Suprapubic skin (tissue), 4 donors: ENCODE measurements at regions not wholly inside any gene's neighbourhood (a gene's known extent, or its start where the extent isn't known, plus 50 kb on each side); places are given as distances from the start of the nearest gene placed in this dataset.

Source experiments
- DNase-seq, 2 donors: peaks; one replicate each; pipeline ENCODE4 v3.0.0-alpha.2; 2019; ENCODE audit warnings: low spot score in 2 of 2
- H3K27ac ChIP-seq: fragments of 200-600 bp; sonication (generic); one replicate; pipeline ENCODE4 v1.5.1; 2019
- H3K27me3 ChIP-seq: fragments of 200-600 bp; sonication (generic); one replicate; pipeline ENCODE4 v1.5.1; 2019
- H3K36me3 ChIP-seq: fragments of 200-600 bp; sonication (generic); one replicate; pipeline ENCODE4 v1.5.1; 2019
- H3K4me1 ChIP-seq: fragments of 200-600 bp; sonication (generic); one replicate; pipeline ENCODE4 v1.5.1; 2019
- H3K4me3 ChIP-seq: fragments of 200-600 bp; sonication (generic); one replicate; pipeline ENCODE4 v1.5.1; 2019; ENCODE audit warnings: mild to moderate bottlenecking
- H3K9me3 ChIP-seq: fragments of 200-600 bp; sonication (generic); one replicate; pipeline ENCODE4 v1.5.1; 2019
- EP300 ChIP-seq: sonication (generic); formaldehyde crosslinking; IDR thresholded peaks from one replicate; pipeline ENCODE4 v1.6.1; 2017; ENCODE audit warnings: antibody characterized with exemption
- POLR2A ChIP-seq, 2 donors: fragments of 450-650 bp; IDR thresholded peaks; one replicate each; pipeline ENCODE4 v1.6.1; 2017; ENCODE audit warnings: antibody characterized with exemption in 2 of 2, mild to moderate bottlenecking in 2 of 2, moderate library complexity in 2 of 2
- POLR2AphosphoS5 ChIP-seq, 3 donors: sonication (generic); formaldehyde crosslinking; IDR thresholded peaks; one replicate each; pipeline ENCODE4 v1.6.1; 2017; ENCODE audit warnings: antibody characterized with exemption in 3 of 3
- WGBS: methylation state at CpG from one replicate; pipeline ENCODE4 v1.1.5; 2018; 5-methylcytosine and 5-hydroxymethylcytosine counted together
- TF ChIP-seq, protein P1 (sequence below), 2 donors: fragments of 200-600 bp in 1 of 2; fragments of 450-650 bp in 1 of 2; sonication (generic) in 1 of 2; IDR thresholded peaks; one replicate each; pipeline ENCODE4 v1.5.1; 2016 to 2019; ENCODE audit warnings: antibody characterized with exemption in 2 of 2, mild to moderate bottlenecking in 1 of 2, moderate library complexity in 1 of 2

DNA sequence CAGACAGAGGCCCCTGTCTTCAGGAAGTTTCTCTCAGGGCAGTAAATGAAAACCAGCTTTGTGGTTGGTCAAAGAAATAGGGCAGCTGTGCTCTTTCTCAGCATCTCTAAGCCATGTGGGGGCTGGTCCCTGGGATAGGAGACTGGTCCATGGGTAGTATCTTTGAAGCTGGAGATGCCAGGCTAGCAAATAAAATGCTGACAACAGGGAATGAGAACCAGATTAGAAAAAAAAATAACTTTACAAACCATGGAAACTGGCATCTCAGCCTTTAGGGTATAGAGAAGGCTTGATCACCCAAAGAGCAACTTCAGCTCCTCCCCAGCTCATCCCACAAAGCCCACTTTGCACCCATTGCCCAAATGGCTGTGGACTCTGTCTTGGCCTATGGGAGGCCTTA lies 138.1 kb downstream of the TTC32 start:
- H3K4me1 ChIP-seq, result no peaks in the 10 kb centered on the region
- no peak overlapping the region for H3K4me3 ChIP-seq
- H3K9me3 ChIP-seq, result no peaks in the 10 kb centered on the region
- H3K36me3 ChIP-seq, result no peaks in the 10 kb centered on the region
- no peak for DNase-seq
- H3K27ac ChIP-seq, result no peak overlapping the region
- no peaks in the 10 kb centered on the region for H3K27me3 ChIP-seq
- no peak for TF ChIP-seq POLR2A (IDR thresholded peaks at IDR 0.05)
- TF ChIP-seq, protein P1, sequence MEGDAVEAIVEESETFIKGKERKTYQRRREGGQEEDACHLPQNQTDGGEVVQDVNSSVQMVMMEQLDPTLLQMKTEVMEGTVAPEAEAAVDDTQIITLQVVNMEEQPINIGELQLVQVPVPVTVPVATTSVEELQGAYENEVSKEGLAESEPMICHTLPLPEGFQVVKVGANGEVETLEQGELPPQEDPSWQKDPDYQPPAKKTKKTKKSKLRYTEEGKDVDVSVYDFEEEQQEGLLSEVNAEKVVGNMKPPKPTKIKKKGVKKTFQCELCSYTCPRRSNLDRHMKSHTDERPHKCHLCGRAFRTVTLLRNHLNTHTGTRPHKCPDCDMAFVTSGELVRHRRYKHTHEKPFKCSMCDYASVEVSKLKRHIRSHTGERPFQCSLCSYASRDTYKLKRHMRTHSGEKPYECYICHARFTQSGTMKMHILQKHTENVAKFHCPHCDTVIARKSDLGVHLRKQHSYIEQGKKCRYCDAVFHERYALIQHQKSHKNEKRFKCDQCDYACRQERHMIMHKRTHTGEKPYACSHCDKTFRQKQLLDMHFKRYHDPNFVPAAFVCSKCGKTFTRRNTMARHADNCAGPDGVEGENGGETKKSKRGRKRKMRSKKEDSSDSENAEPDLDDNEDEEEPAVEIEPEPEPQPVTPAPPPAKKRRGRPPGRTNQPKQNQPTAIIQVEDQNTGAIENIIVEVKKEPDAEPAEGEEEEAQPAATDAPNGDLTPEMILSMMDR (IDR thresholded peaks at IDR 0.05), result no peak
- TF ChIP-seq POLR2AphosphoS5 (IDR thresholded peaks at IDR 0.05), result no peak
- no peak for TF ChIP-seq EP300

DNA sequence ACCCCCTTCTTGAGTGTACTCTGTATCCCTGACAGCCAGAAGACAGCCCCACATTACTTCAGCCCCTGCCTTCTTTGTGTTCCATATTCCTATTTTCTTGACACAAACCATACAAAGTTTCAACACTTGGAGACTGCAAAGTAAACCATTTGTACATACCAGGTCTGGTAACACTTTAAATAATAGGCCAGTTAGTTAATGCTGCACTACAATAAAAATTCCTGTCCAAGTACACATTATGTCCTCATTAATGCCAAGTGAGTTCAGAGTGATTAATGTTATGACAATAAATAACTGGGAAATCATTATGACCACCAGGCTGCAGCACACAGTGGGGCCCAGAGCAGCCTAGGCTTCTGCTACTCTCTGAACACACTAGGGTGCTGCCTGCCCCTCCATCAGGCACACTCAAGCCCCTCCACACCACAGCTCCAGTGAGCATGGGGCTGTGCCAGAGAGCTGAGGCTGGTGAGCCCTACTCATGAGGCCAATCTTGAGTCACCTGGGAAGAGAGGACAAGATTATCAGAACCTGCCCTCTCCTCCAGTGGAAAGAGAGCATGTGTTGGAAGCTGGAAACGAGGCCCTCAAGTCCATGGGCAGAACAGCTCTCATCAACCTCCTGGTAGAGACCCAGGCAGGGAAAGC lies 138.7 kb downstream of the TTC32 start:
- Histone ChIP-seq H3K9me3 (no peaks in the 10 kb centered on the region), H3K4me1 (no peaks in the 10 kb centered on the region), H3K4me3 (no peak overlapping the region), H3K36me3 (no peaks in the 10 kb centered on the region), H3K27ac (no peak overlapping the region), H3K27me3 (no peaks in the 10 kb centered on the region)
- WGBS, result 100% methylated on average over 1 of the region's 1 CpG
- TF ChIP-seq, protein P1 (IDR thresholded peaks at IDR 0.05), result no peak
- TF ChIP-seq EP300 (no peak), POLR2A (IDR thresholded peaks at IDR 0.05) (no peak)
- DNase-seq, result no peak

- Histone ChIP-seq H3K27ac (no peak overlapping the region), H3K27me3 (no peaks in the 10 kb centered on the region), H3K4me3 (no peak overlapping the region), H3K4me1 (no peaks in the 10 kb centered on the region), H3K9me3 (no peaks in the 10 kb centered on the region), H3K36me3 (no peaks in the 10 kb centered on the region)
- no peak for DNase-seq
- 100% methylated on average over 1 of the region's 1 CpG for WGBS
- no peak for TF ChIP-seq POLR2AphosphoS5 (IDR thresholded peaks at IDR 0.05)
- no peak for TF ChIP-seq EP300
- TF ChIP-seq POLR2A (IDR thresholded peaks at IDR 0.05), result no peak
- TF ChIP-seq, protein P1 (IDR thresholded peaks at IDR 0.05), result no peak
Measured at GRCh38 chr2:19762142-19762541, 139.6 kb downstream of the TTC32 start.

GRCh38 chr2:19759880-19760279 lies 141.9 kb downstream of the TTC32 start:
- 59% methylated on average over 6 of the region's 6 CpGs for WGBS
- no peak overlapping the region for H3K27ac ChIP-seq
- H3K27me3 ChIP-seq, result no peaks in the 10 kb centered on the region
- H3K9me3 ChIP-seq, result no peaks in the 10 kb centered on the region
- no peak for DNase-seq
- H3K4me1 ChIP-seq, result no peaks in the 10 kb centered on the region
- no peaks in the 10 kb centered on the region for H3K36me3 ChIP-seq
- TF ChIP-seq POLR2AphosphoS5 (IDR thresholded peaks at IDR 0.05), result no peak
- no peak for TF ChIP-seq POLR2A (IDR thresholded peaks at IDR 0.05)
- TF ChIP-seq EP300, result no peak
- TF ChIP-seq, protein P1 (IDR thresholded peaks at IDR 0.05), result no peak
- no peak overlapping the region for H3K4me3 ChIP-seq

DNA sequence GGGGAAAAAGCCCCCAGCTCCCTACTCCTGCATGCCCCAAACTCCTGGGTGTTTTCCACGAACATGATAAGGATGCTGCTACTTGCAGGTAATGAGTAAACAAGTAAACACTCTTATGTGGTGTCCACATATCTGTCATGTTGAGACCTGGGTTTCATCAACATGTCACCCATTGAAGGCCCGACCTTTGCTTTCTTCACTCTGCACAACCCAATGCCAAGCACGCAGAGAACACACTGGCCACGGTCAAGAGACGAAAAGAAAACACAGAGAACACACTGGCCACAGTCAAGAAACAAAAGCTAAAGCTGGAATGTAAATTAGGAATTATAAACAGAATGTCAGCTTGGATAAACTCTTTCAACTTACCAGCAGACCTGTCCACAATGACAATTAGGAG lies 143.1 kb downstream of the TTC32 start:
- DNase-seq, result no peak
- 85% methylated on average over 5 of the region's 5 CpGs for WGBS
- TF ChIP-seq POLR2AphosphoS5 (IDR thresholded peaks at IDR 0.05), result no peak
- TF ChIP-seq EP300, result no peak
- TF ChIP-seq, protein P1 (IDR thresholded peaks at IDR 0.05), result no peak
- no peak for TF ChIP-seq POLR2A (IDR thresholded peaks at IDR 0.05)
- Histone ChIP-seq H3K36me3 (no peaks in the 10 kb centered on the region), H3K27ac (no peak overlapping the region), H3K4me1 (peaks cover 7% of the 10 kb centered on the region), H3K27me3 (no peaks in the 10 kb centered on the region), H3K4me3 (no peak overlapping the region), H3K9me3 (no peaks in the 10 kb centered on the region)
